ENCODE measurements at regions not wholly inside any gene's neighbourhood (a gene's known extent, or its start where the extent isn't known, plus 50 kb on each side); places are given as distances from the start of the nearest gene placed in this dataset.

- no peaks in the 10 kb centered on the region for H3K4me1 ChIP-seq (ENCODE audit: insufficient read depth, low read length)
- H3K4me3 ChIP-seq (ENCODE audit: low read length): no peak overlapping the region
- no peak overlapping the region for H2AFZ ChIP-seq (ENCODE audit: low read depth, low read length)
- no peaks in the 10 kb centered on the region for H3K9me3 ChIP-seq (ENCODE audit: low read length)
- H3K36me3 ChIP-seq (ENCODE audit: insufficient read depth, low read length): no peaks in the 10 kb centered on the region
- no peaks in the 10 kb centered on the region for H3K27me3 ChIP-seq (ENCODE audit: insufficient read depth, low read length)
These were observed 115.6 kb upstream of the CADPS start for GRCh38 chr3:62990704-62991413.

GRCh38 chr3:62992520-62992919 lies 117.3 kb upstream of the CADPS start:
- no peaks in the 10 kb centered on the region for H3K27me3 ChIP-seq (ENCODE audit: insufficient read depth, low read length)
- H3K4me1 ChIP-seq (ENCODE audit: insufficient read depth, low read length): no peaks in the 10 kb centered on the region
- H3K36me3 ChIP-seq (ENCODE audit: insufficient read depth, low read length): no peaks in the 10 kb centered on the region
- no peak overlapping the region for H2AFZ ChIP-seq (ENCODE audit: low read depth, low read length)
- H3K9me3 ChIP-seq (ENCODE audit: low read length): no peaks in the 10 kb centered on the region
- no peak overlapping the region for H3K4me3 ChIP-seq (ENCODE audit: low read length)

- H3K9me3 ChIP-seq (ENCODE audit: low read length): no peaks in the 10 kb centered on the region
- no peak overlapping the region for H3K4me3 ChIP-seq (ENCODE audit: low read length)
- H3K36me3 ChIP-seq (ENCODE audit: insufficient read depth, low read length): no peaks in the 10 kb centered on the region
- no peak overlapping the region for H2AFZ ChIP-seq (ENCODE audit: low read depth, low read length)
- H3K27me3 ChIP-seq (ENCODE audit: insufficient read depth, low read length): no peaks in the 10 kb centered on the region
- H3K4me1 ChIP-seq (ENCODE audit: insufficient read depth, low read length): no peaks in the 10 kb centered on the region
These were observed 119.9 kb upstream of the CADPS start for GRCh38 chr3:62995119-62995518.

- no peaks in the 10 kb centered on the region for H3K9me3 ChIP-seq (ENCODE audit: low read length)
- H3K4me1 ChIP-seq (ENCODE audit: insufficient read depth, low read length): no peaks in the 10 kb centered on the region
- no peaks in the 10 kb centered on the region for H3K36me3 ChIP-seq (ENCODE audit: insufficient read depth, low read length)
- H3K4me3 ChIP-seq (ENCODE audit: low read length): no peak overlapping the region
- no peak overlapping the region for H2AFZ ChIP-seq (ENCODE audit: low read depth, low read length)
- no peaks in the 10 kb centered on the region for H3K27me3 ChIP-seq (ENCODE audit: insufficient read depth, low read length)
These were observed 120.3 kb upstream of the CADPS start for GRCh38 chr3:62995530-62995929.

GRCh38 chr3:62997369-62997768 lies 122.2 kb upstream of the CADPS start:
- Histone ChIP-seq H2AFZ (ENCODE audit: low read depth, low read length) (no peak overlapping the region), H3K9me3 (ENCODE audit: low read length) (no peaks in the 10 kb centered on the region), H3K27me3 (ENCODE audit: insufficient read depth, low read length) (no peaks in the 10 kb centered on the region), H3K4me3 (ENCODE audit: low read length) (no peak overlapping the region), H3K4me1 (ENCODE audit: insufficient read depth, low read length) (no peaks in the 10 kb centered on the region), H3K36me3 (ENCODE audit: insufficient read depth, low read length) (no peaks in the 10 kb centered on the region)

- no peak overlapping the region for H3K4me3 ChIP-seq (ENCODE audit: low read length)
- no peaks in the 10 kb centered on the region for H3K4me1 ChIP-seq (ENCODE audit: insufficient read depth, low read length)
- H3K9me3 ChIP-seq (ENCODE audit: low read length): no peaks in the 10 kb centered on the region
- H2AFZ ChIP-seq (ENCODE audit: low read depth, low read length): no peak overlapping the region
- no peaks in the 10 kb centered on the region for H3K27me3 ChIP-seq (ENCODE audit: insufficient read depth, low read length)
- no peaks in the 10 kb centered on the region for H3K36me3 ChIP-seq (ENCODE audit: insufficient read depth, low read length)
These were observed 123.9 kb upstream of the CADPS start for GRCh38 chr3:62999158-62999557.

- no peak overlapping the region for H3K4me3 ChIP-seq (ENCODE audit: low read length)
- H3K4me1 ChIP-seq (ENCODE audit: insufficient read depth, low read length): no peaks in the 10 kb centered on the region
- no peaks in the 10 kb centered on the region for H3K36me3 ChIP-seq (ENCODE audit: insufficient read depth, low read length)
- H2AFZ ChIP-seq (ENCODE audit: low read depth, low read length): no peak overlapping the region
- no peaks in the 10 kb centered on the region for H3K9me3 ChIP-seq (ENCODE audit: low read length)
- no peaks in the 10 kb centered on the region for H3K27me3 ChIP-seq (ENCODE audit: insufficient read depth, low read length)
These were observed 124.6 kb upstream of the CADPS start for GRCh38 chr3:62999791-63000190.

- no peak overlapping the region for H3K4me3 ChIP-seq (ENCODE audit: low read length)
- no peaks in the 10 kb centered on the region for H3K36me3 ChIP-seq (ENCODE audit: insufficient read depth, low read length)
- no peaks in the 10 kb centered on the region for H3K4me1 ChIP-seq (ENCODE audit: insufficient read depth, low read length)
- H2AFZ ChIP-seq (ENCODE audit: low read depth, low read length): no peak overlapping the region
- no peaks in the 10 kb centered on the region for H3K27me3 ChIP-seq (ENCODE audit: insufficient read depth, low read length)
- H3K9me3 ChIP-seq (ENCODE audit: low read length): no peaks in the 10 kb centered on the region
These were observed 129.2 kb upstream of the CADPS start for GRCh38 chr3:63004448-63004847.

- Histone ChIP-seq H3K27me3 (ENCODE audit: insufficient read depth, low read length) (no peaks in the 10 kb centered on the region), H3K36me3 (ENCODE audit: insufficient read depth, low read length) (no peaks in the 10 kb centered on the region), H2AFZ (ENCODE audit: low read depth, low read length) (no peak overlapping the region), H3K9me3 (ENCODE audit: low read length) (no peaks in the 10 kb centered on the region), H3K4me1 (ENCODE audit: insufficient read depth, low read length) (no peaks in the 10 kb centered on the region), H3K4me3 (ENCODE audit: low read length) (no peak overlapping the region)
These were observed 140.5 kb upstream of the CADPS start for GRCh38 chr3:63015614-63016309.

GRCh38 chr3:63022114-63022513 lies 146.9 kb upstream of the CADPS start:
- H2AFZ ChIP-seq (ENCODE audit: low read depth, low read length): no peak overlapping the region
- no peaks in the 10 kb centered on the region for H3K27me3 ChIP-seq (ENCODE audit: insufficient read depth, low read length)
- no peaks in the 10 kb centered on the region for H3K9me3 ChIP-seq (ENCODE audit: low read length)
- no peaks in the 10 kb centered on the region for H3K36me3 ChIP-seq (ENCODE audit: insufficient read depth, low read length)
- H3K4me3 ChIP-seq (ENCODE audit: low read length): no peak overlapping the region
- H3K4me1 ChIP-seq (ENCODE audit: insufficient read depth, low read length): no peaks in the 10 kb centered on the region

- Histone ChIP-seq H3K4me1 (ENCODE audit: insufficient read depth, low read length) (no peaks in the 10 kb centered on the region), H2AFZ (ENCODE audit: low read depth, low read length) (no peak overlapping the region), H3K4me3 (ENCODE audit: low read length) (no peak overlapping the region), H3K9me3 (ENCODE audit: low read length) (no peaks in the 10 kb centered on the region), H3K27me3 (ENCODE audit: insufficient read depth, low read length) (no peaks in the 10 kb centered on the region), H3K36me3 (ENCODE audit: insufficient read depth, low read length) (no peaks in the 10 kb centered on the region)
These were observed 151.5 kb upstream of the CADPS start for GRCh38 chr3:63026722-63027121.

GRCh38 chr3:63029326-63029725 lies 154.1 kb upstream of the CADPS start:
- Histone ChIP-seq H3K9me3 (ENCODE audit: low read length) (no peaks in the 10 kb centered on the region), H3K36me3 (ENCODE audit: insufficient read depth, low read length) (no peaks in the 10 kb centered on the region), H3K4me1 (ENCODE audit: insufficient read depth, low read length) (no peaks in the 10 kb centered on the region), H3K4me3 (ENCODE audit: low read length) (no peak overlapping the region), H3K27me3 (ENCODE audit: insufficient read depth, low read length) (no peaks in the 10 kb centered on the region), H2AFZ (ENCODE audit: low read depth, low read length) (no peak overlapping the region)

- Histone ChIP-seq H3K36me3 (ENCODE audit: insufficient read depth, low read length) (no peaks in the 10 kb centered on the region), H3K4me1 (ENCODE audit: insufficient read depth, low read length) (no peaks in the 10 kb centered on the region), H2AFZ (ENCODE audit: low read depth, low read length) (no peak overlapping the region), H3K9me3 (ENCODE audit: low read length) (no peaks in the 10 kb centered on the region), H3K27me3 (ENCODE audit: insufficient read depth, low read length) (no peaks in the 10 kb centered on the region), H3K4me3 (ENCODE audit: low read length) (no peak overlapping the region)
These were observed 154.7 kb upstream of the CADPS start for GRCh38 chr3:63029921-63030320.

GRCh38 chr3:63030666-63031065 lies 155.4 kb upstream of the CADPS start:
- H3K4me3 ChIP-seq (ENCODE audit: low read length): no peak overlapping the region
- no peaks in the 10 kb centered on the region for H3K9me3 ChIP-seq (ENCODE audit: low read length)
- no peaks in the 10 kb centered on the region for H3K36me3 ChIP-seq (ENCODE audit: insufficient read depth, low read length)
- H2AFZ ChIP-seq (ENCODE audit: low read depth, low read length): no peak overlapping the region
- H3K4me1 ChIP-seq (ENCODE audit: insufficient read depth, low read length): no peaks in the 10 kb centered on the region
- no peaks in the 10 kb centered on the region for H3K27me3 ChIP-seq (ENCODE audit: insufficient read depth, low read length)
